Esophagus muscularis mucosa (tissue), 4 donors: ENCODE measurements at regions not wholly inside any gene's neighbourhood (a gene's known extent, or its start where the extent isn't known, plus 50 kb on each side); places are given as distances from the start of the nearest gene placed in this dataset.

Source experiments
- DNase-seq: peaks from one replicate; pipeline ENCODE4 v3.0.0-alpha.2; 2017; ENCODE audit errors: extremely low spot score
- H3K27ac ChIP-seq, 4 donors: fragments of 200-600 bp; sonication (generic); replicated peaks in 1 of 4; 1 replicate in 3 of 4; 2 replicates in 1 of 4; pipeline ENCODE4 v1.5.1; 2016 to 2019; ENCODE audit warnings: mild to moderate bottlenecking in 1 of 4
- H3K27me3 ChIP-seq, 4 donors: fragments of 200-600 bp; sonication (generic); one replicate each; pipeline versions ENCODE4 v1.5.1 to v1.6.0; 2016 to 2019
- H3K36me3 ChIP-seq, 4 donors: fragments of 200-600 bp; sonication (generic); one replicate each; pipeline ENCODE4 v1.5.1; 2016 to 2019
- H3K4me1 ChIP-seq, 4 donors: fragments of 200-600 bp; sonication (generic); one replicate each; pipeline ENCODE4 v1.5.1; 2016 to 2019
- H3K4me3 ChIP-seq, 4 donors: fragments of 200-600 bp; sonication (generic); 1 replicate in 2 of 4; 2 replicates in 2 of 4; pipeline ENCODE4 v1.5.1; 2016 to 2019; ENCODE audit warnings: mild to moderate bottlenecking in 4 of 4, moderate library complexity in 1 of 4
- H3K9me3 ChIP-seq, 4 donors: fragments of 200-600 bp; sonication (generic); 1 replicate in 3 of 4; 2 replicates in 1 of 4; pipeline ENCODE4 v1.5.1; 2016 to 2019
- EP300 ChIP-seq: sonication (generic); formaldehyde crosslinking; IDR thresholded peaks from one replicate; pipeline ENCODE4 v1.6.1; 2017; ENCODE audit warnings: antibody characterized with exemption
- POLR2A ChIP-seq: fragments of 450-650 bp; IDR thresholded peaks from one replicate; pipeline ENCODE4 v1.6.1; 2017; ENCODE audit warnings: antibody characterized with exemption, moderate library complexity, mild to moderate bottlenecking, low read depth
- POLR2AphosphoS5 ChIP-seq, 2 donors: sonication (generic); formaldehyde crosslinking; IDR thresholded peaks; one replicate each; pipeline ENCODE4 v1.6.1; 2017; ENCODE audit warnings: antibody characterized with exemption in 2 of 2
- WGBS: methylation state at CpG from one replicate; pipeline ENCODE4 v1.1.5; 2018; 5-methylcytosine and 5-hydroxymethylcytosine counted together
- intact Hi-C: fragments of 100-400 bp; cut with DNase I; formaldehyde crosslinking; loops from one replicate; pipeline ENCODE4 v1.15.1; 2023
- TF ChIP-seq, protein P1 (sequence below), 3 experiments: fragments of 200-600 bp in 2 of 3; fragments of 450-650 bp in 1 of 3; sonication (generic) in 2 of 3; IDR thresholded peaks; one replicate each; pipeline ENCODE4 v1.5.1; 2017 to 2019; ENCODE audit warnings: antibody characterized with exemption in 3 of 3, mild to moderate bottlenecking in 2 of 3, moderate library complexity in 1 of 3

DNA sequence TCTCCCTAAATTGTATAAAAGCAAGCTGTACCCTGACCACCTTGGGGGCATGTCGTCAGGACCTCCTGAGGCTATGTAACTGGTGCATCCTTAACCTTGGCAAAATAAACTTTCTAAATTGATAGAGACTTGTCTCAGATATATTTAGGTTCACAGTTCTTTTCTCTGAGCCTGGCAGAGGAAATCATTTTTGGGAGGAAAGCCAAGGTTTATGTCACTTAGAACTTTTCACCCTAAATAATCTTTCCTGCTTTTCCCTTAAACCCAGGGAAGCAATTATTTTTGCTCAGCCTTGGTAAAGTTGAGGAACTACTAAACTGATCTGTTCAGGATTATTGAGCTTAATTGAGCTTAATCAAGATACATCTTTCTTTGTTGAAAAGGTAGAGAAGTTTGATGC, 608.9 kb downstream of the PDCD6IP start:
- no peaks in the 10 kb centered on the region for H3K27me3 ChIP-seq
- intact Hi-C loops: no loop called here
- 45% methylated on average over 1 of the region's 1 CpG for WGBS
- TF ChIP-seq POLR2A: no peak
- TF ChIP-seq POLR2AphosphoS5 (IDR thresholded peaks at IDR 0.05): no peak
- no peak for TF ChIP-seq EP300
- TF ChIP-seq, protein P1, sequence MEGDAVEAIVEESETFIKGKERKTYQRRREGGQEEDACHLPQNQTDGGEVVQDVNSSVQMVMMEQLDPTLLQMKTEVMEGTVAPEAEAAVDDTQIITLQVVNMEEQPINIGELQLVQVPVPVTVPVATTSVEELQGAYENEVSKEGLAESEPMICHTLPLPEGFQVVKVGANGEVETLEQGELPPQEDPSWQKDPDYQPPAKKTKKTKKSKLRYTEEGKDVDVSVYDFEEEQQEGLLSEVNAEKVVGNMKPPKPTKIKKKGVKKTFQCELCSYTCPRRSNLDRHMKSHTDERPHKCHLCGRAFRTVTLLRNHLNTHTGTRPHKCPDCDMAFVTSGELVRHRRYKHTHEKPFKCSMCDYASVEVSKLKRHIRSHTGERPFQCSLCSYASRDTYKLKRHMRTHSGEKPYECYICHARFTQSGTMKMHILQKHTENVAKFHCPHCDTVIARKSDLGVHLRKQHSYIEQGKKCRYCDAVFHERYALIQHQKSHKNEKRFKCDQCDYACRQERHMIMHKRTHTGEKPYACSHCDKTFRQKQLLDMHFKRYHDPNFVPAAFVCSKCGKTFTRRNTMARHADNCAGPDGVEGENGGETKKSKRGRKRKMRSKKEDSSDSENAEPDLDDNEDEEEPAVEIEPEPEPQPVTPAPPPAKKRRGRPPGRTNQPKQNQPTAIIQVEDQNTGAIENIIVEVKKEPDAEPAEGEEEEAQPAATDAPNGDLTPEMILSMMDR (IDR thresholded peaks at IDR 0.05): no peak
- no peaks in the 10 kb centered on the region for H3K36me3 ChIP-seq
- DNase-seq: no peak
- no peak overlapping the region for H3K27ac ChIP-seq
- H3K4me1 ChIP-seq: no peaks in the 10 kb centered on the region
- H3K4me3 ChIP-seq: no peak overlapping the region
- no peaks in the 10 kb centered on the region for H3K9me3 ChIP-seq

DNA sequence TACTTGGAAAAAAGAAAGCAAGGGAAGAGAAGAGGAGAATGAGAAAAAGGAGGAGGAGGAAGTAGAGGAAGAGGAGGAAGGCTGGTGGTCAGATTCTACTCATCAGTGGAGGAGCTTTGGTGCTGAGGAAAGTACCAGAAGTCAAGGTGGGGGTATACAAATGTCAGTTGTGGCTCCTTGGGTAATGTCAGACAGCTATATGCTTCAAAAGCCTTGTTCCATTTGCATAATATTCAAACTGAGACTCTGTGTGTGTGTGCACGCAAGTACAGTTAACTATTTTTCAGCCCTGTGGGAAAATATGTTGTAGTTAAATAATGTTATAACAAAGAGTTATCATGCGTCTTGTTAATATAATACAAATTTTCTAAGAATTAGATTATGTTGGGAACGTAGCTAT, 609.7 kb downstream of the PDCD6IP start:
- intact Hi-C loops: no loop called here
- Histone ChIP-seq H3K36me3 (no peaks in the 10 kb centered on the region), H3K27me3 (no peaks in the 10 kb centered on the region), H3K4me3 (no peak overlapping the region), H3K9me3 (no peaks in the 10 kb centered on the region), H3K4me1 (no peaks in the 10 kb centered on the region), H3K27ac (no peak overlapping the region)
- WGBS: 95% methylated on average over 3 of the region's 3 CpGs
- DNase-seq: no peak
- no peak for TF ChIP-seq POLR2A
- no peak for TF ChIP-seq EP300
- TF ChIP-seq POLR2AphosphoS5 (IDR thresholded peaks at IDR 0.05): no peak
- TF ChIP-seq, protein P1 (IDR thresholded peaks at IDR 0.05): no peak

- Histone ChIP-seq H3K27me3 (no peaks in the 10 kb centered on the region), H3K9me3 (no peaks in the 10 kb centered on the region), H3K36me3 (no peaks in the 10 kb centered on the region), H3K27ac (no peak overlapping the region), H3K4me3 (no peak overlapping the region), H3K4me1 (no peaks in the 10 kb centered on the region)
- 81% methylated on average over 1 of the region's 1 CpG for WGBS
- no peak for DNase-seq
- intact Hi-C loops: no loop called here
- TF ChIP-seq, protein P1 (IDR thresholded peaks at IDR 0.05): no peak
- no peak for TF ChIP-seq EP300
- TF ChIP-seq POLR2AphosphoS5 (IDR thresholded peaks at IDR 0.05): no peak
- TF ChIP-seq POLR2A: no peak
Observed at GRCh38 chr3:34411596-34411995, 613.2 kb downstream of the PDCD6IP start.

DNA sequence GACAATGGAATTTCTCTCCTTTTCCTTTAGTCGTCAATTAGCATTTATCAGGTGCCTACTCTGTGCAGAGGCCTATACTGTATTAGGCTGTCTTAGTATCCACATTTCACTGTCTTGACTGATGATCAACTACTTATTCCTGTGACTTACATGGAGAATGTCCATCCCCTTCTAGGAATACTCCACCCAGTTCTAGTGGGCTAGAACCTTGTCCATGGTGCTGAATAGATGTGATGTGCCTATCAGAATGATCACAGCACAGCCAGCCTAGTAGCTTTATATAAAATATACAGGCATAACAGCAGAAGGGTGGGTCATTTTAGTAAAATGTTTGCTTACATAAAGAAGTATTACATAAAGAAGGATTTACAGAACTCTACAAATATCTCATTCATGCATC, 621.4 kb downstream of the PDCD6IP start:
- DNase-seq: no peak
- 45% methylated on average over 1 of the region's 1 CpG for WGBS
- no peaks in the 10 kb centered on the region for H3K9me3 ChIP-seq
- no peaks in the 10 kb centered on the region for H3K4me1 ChIP-seq
- H3K36me3 ChIP-seq: no peaks in the 10 kb centered on the region
- H3K27me3 ChIP-seq: no peaks in the 10 kb centered on the region
- H3K4me3 ChIP-seq: no peak overlapping the region
- H3K27ac ChIP-seq: no peak overlapping the region
- no peak for TF ChIP-seq EP300
- TF ChIP-seq, protein P1 (IDR thresholded peaks at IDR 0.05): no peak
- TF ChIP-seq POLR2AphosphoS5 (IDR thresholded peaks at IDR 0.05): no peak
- no peak for TF ChIP-seq POLR2A
- intact Hi-C loops: no loop called here

DNA sequence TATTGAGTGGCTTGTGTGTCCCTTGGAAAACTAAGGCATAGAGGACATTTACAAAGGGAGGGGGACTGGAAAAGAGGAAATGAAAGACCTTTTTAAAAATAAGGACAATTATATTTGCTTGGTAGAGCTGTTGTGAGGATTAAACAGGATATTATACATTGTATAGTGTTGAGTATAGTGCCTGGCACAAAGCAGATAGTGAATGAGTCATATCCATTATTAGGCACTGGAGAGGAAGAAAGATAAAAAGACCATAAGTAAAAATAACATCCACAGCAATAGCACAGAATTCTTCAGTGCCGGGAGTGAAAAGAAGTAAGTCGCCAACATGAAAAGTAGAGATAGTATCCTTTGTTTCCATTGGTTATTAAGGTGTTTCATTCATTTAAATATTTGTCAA, 623.3 kb downstream of the PDCD6IP start:
- no peak overlapping the region for H3K4me3 ChIP-seq
- no peaks in the 10 kb centered on the region for H3K4me1 ChIP-seq
- H3K9me3 ChIP-seq: no peaks in the 10 kb centered on the region
- 79% methylated on average over 2 of the region's 2 CpGs for WGBS
- no peak for DNase-seq
- intact Hi-C loops: no loop called here
- no peaks in the 10 kb centered on the region for H3K36me3 ChIP-seq
- TF ChIP-seq, protein P1 (IDR thresholded peaks at IDR 0.05): no peak
- no peaks in the 10 kb centered on the region for H3K27me3 ChIP-seq
- no peak overlapping the region for H3K27ac ChIP-seq
